Thyroid gland (tissue), 4 donors: ENCODE measurements at regions not wholly inside any gene's neighbourhood (a gene's known extent, or its start where the extent isn't known, plus 50 kb on each side); places are given as distances from the start of the nearest gene placed in this dataset.

Experiments
- POLR2A ChIP-seq, 2 donors: fragments of 450-650 bp; IDR thresholded peaks; one replicate each; pipeline ENCODE4 v1.6.1; 2017; ENCODE audit warnings: antibody characterized with exemption in 2 of 2, mild to moderate bottlenecking in 2 of 2, moderate library complexity in 1 of 2
- TF ChIP-seq, protein P1 (sequence below), 6 experiments: fragments of 200-600 bp in 3 of 6; fragments of 450-650 bp in 3 of 6; sonication (generic) in 3 of 6; IDR thresholded peaks; one replicate each; pipeline ENCODE4 v1.5.1; 2016 to 2019; ENCODE audit warnings: antibody characterized with exemption in 6 of 6, mild to moderate bottlenecking in 2 of 6, inconsistent platforms in 1 of 6, moderate library complexity in 1 of 6

DNA sequence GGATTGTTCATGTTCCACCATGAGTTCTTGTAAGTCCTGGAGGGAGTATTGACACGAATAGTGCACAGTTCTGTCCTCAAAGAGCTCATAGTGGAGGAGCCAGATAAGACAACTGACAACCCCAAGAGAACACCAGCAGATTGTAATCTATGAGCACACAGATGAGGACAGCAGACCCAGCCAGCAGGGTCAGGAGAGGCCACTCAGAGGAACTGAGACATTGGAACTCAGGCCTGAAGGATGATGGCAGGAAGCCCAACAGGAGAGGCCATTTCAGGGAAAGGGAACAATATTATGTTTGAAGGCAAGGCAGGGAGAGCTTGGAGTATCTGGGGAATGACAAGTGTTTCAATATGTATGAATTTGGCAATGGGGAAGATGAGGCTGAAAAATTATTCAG lies 63.7 kb upstream of the IPO5 start:
- TF ChIP-seq, protein P1, sequence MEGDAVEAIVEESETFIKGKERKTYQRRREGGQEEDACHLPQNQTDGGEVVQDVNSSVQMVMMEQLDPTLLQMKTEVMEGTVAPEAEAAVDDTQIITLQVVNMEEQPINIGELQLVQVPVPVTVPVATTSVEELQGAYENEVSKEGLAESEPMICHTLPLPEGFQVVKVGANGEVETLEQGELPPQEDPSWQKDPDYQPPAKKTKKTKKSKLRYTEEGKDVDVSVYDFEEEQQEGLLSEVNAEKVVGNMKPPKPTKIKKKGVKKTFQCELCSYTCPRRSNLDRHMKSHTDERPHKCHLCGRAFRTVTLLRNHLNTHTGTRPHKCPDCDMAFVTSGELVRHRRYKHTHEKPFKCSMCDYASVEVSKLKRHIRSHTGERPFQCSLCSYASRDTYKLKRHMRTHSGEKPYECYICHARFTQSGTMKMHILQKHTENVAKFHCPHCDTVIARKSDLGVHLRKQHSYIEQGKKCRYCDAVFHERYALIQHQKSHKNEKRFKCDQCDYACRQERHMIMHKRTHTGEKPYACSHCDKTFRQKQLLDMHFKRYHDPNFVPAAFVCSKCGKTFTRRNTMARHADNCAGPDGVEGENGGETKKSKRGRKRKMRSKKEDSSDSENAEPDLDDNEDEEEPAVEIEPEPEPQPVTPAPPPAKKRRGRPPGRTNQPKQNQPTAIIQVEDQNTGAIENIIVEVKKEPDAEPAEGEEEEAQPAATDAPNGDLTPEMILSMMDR (IDR thresholded peaks at IDR 0.05), result no peak
- no peak for TF ChIP-seq POLR2A (IDR thresholded peaks at IDR 0.05)
